ENCODE measurements at regions not wholly inside any gene's neighbourhood (a gene's known extent, or its start where the extent isn't known, plus 50 kb on each side); places are given as distances from the start of the nearest gene placed in this dataset.

- no peak for TF ChIP-seq RERE (CRISPR knock-in tag; IDR thresholded peaks at IDR 0.05; ENCODE audit: low read depth)
Measured at GRCh38 chr11:15318814-15319213, 204.1 kb downstream of the INSC start (continued).

- Histone ChIP-seq H3K4me1 (ENCODE audit: insufficient read depth, low read length) (no peaks in the 10 kb centered on the region), H3K4me2 (ENCODE audit: low read depth, low read length) (no peak overlapping the region), H4K20me1 (ENCODE audit: insufficient read depth, low read length) (no peaks in the 10 kb centered on the region), H3K4me3 (replicated peaks in 1 of 3; ENCODE audit: insufficient read depth in 1 of 3, low read depth in 2 of 3, low read length in 3 of 3) (no peak overlapping the region), H3K9ac (ENCODE audit: insufficient read depth, low read depth, low read length) (no peak overlapping the region), H3K79me2 (ENCODE audit: insufficient read depth, low read length) (no peaks in the 10 kb centered on the region), H3K9me3 (ENCODE audit: low read length) (no peaks in the 10 kb centered on the region), H3K36me3 (replicated peaks in 1 of 2; ENCODE audit: control insufficient read depth in 1 of 2, insufficient read depth in 2 of 2, low read length in 2 of 2) (no peaks in the 10 kb centered on the region), H3K27ac (ENCODE audit: extremely low read length, insufficient read depth, low read length) (no peak overlapping the region), H3K27me3 (ENCODE audit: control insufficient read depth in 1 of 2, insufficient read depth in 2 of 2, low read length in 2 of 2) (no peaks in the 10 kb centered on the region), H2AFZ (ENCODE audit: low read length) (no peak overlapping the region)
- intact Hi-C loops (cut with micrococcal nuclease; ENCODE audit: unreplicated experiment) (loop anchor here (10.0 kb wide), 1 partner anchor 1288 kb away; no protein-coding TSS in a partner anchor), in situ Hi-C loops (cut with HindIII; ENCODE audit: extremely low pct_ligation_motif_present, low pct_unique_long_range_greater_than_20kb) (no loop called here)
- ATAC-seq = no peak
- no peak for FAIRE-seq
- ChIA-PET POLR2A (no interaction called here), CTCF (ENCODE audit: low intra/inter-chr PET ratio, low total read pairs) (no interaction called here)
- WGBS (ENCODE audit: low lambda C conversion rate) = 18% methylated on average over 2 of the region's 2 CpGs
- no peak for DNase-seq (ENCODE audit: low spot score)
- no TSS peak for BruUV-seq (replicated peaks)
- TF ChIP-seq ZNF362 (CRISPR knock-in tag; IDR thresholded peaks at IDR 0.05; ENCODE audit: borderline replicate concordance) = no peak
- no peak for TF ChIP-seq ZMAT5 (CRISPR knock-in tag; IDR thresholded peaks at IDR 0.05; ENCODE audit: borderline replicate concordance, low read depth)
- TF ChIP-seq TCF7 (IDR thresholded peaks at IDR 0.05; ENCODE audit: low read depth) = no peak
- TF ChIP-seq HINFP (CRISPR knock-in tag; IDR thresholded peaks at IDR 0.05; ENCODE audit: low read depth) = no peak
- no peak for TF ChIP-seq ZNF549 (CRISPR knock-in tag; IDR thresholded peaks at IDR 0.05)
- TF ChIP-seq E2F5 (CRISPR knock-in tag; conservative IDR thresholded peaks at IDR 0.05) = no peak
- no peak for TF ChIP-seq ZNF710 (CRISPR knock-in tag; IDR thresholded peaks at IDR 0.05; ENCODE audit: borderline replicate concordance)
Measured at GRCh38 chr11:15326520-15326919, 211.8 kb downstream of the INSC start.
